Natural killer cell treated with Interleukin-12 subunit alpha and Interleukin-12 subunit beta and Interleukin-15 and Interleukin-18, amount 100 ng/mL, for 72 hours (primary cell): ENCODE measurements at regions not wholly inside any gene's neighbourhood (a gene's known extent, or its start where the extent isn't known, plus 50 kb on each side); places are given as distances from the start of the nearest gene placed in this dataset.

Experiments
- ATAC-seq, 2 donors: fragments of 150-1000 bp; cut with Tn5 transposase in 1 of 2; sonication (Bioruptor Pico), chemical (Tn5 transposase) in 1 of 2; 2 replicates each; pipeline ENCODE4 v1.10.0; 2021
- DNase-seq: peaks from one replicate; pipeline ENCODE4 v3.0.0; 2022; ENCODE audit warnings: low spot score
- H3K27ac Mint-ChIP-seq, 2 donors: 1 replicate in 1 of 2; 2 replicates in 1 of 2; pipeline ENCODE4 v1.8.0; 2022; ENCODE audit warnings: mixed read lengths in 2 of 2, mild to moderate bottlenecking in 1 of 2, moderate library complexity in 1 of 2
- H3K27me3 Mint-ChIP-seq, 2 donors: 1 replicate in 1 of 2; 2 replicates in 1 of 2; pipeline ENCODE4 v1.8.0; 2022; ENCODE audit warnings: mixed read lengths in 2 of 2
- H3K36me3 Mint-ChIP-seq: one replicate; pipeline ENCODE4 v1.8.0; 2022; ENCODE audit warnings: mixed read lengths
- H3K4me1 Mint-ChIP-seq, 2 donors: 1 replicate in 1 of 2; 2 replicates in 1 of 2; pipeline ENCODE4 v1.8.0; 2022; ENCODE audit warnings: low read depth in 2 of 2, mixed read lengths in 2 of 2, mild to moderate bottlenecking in 1 of 2
- H3K4me3 Mint-ChIP-seq: one replicate; pipeline ENCODE4 v1.8.0; 2022; ENCODE audit warnings: mixed read lengths
- H3K9me3 Mint-ChIP-seq: 2 replicates; pipeline ENCODE4 v1.8.0; 2022; ENCODE audit warnings: mixed read lengths

DNA sequence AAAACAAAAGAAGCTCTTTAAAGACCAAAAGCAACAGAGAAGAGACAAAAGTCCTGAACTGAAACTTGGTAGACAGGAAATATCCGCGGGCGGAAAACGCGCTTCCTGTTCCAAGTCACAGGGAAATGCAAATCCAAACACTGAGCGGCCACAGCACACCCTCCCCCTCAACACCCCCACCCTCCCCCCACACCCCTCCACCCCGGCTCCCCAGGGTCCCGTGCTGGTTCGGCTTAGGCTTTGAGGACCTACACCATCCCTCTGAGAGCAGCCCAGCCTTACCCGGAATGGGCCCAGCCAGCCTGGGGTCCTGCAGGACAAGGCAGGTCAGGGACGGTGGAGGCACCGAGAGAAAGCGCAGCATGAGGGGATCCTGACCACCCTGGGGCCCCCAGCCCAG, 160.4 kb downstream of the BRD1 start:
- H3K27ac Mint-ChIP-seq, result peak overlapping the region in 1 of 2 donors; percentile 83
- no peaks in the 10 kb centered on the region for H3K36me3 Mint-ChIP-seq
- no peaks in the 10 kb centered on the region for H3K9me3 Mint-ChIP-seq
- ATAC-seq, result peak in 1 of 2 donors; percentile 13
- no peak for DNase-seq
- H3K4me1 Mint-ChIP-seq, result peaks cover 24 to 25% of the 10 kb centered on the region in 2 donors
- peak overlapping the region; percentile 68 for H3K4me3 Mint-ChIP-seq
- H3K27me3 Mint-ChIP-seq, result peaks cover 10 to 11% of the 10 kb centered on the region in 2 donors

- Mint-ChIP-seq H3K27ac (peak overlapping the region; percentile 51 to 83), H3K4me3 (no peak overlapping the region), H3K9me3 (no peaks in the 10 kb centered on the region), H3K4me1 (peaks cover 19 to 21% of the 10 kb centered on the region in 2 donors), H3K27me3 (peaks cover 3 to 4% of the 10 kb centered on the region in 2 donors), H3K36me3 (no peaks in the 10 kb centered on the region)
- DNase-seq (no peak), ATAC-seq (no peak)
These were observed 161.4 kb downstream of the BRD1 start for GRCh38 chr22:49666146-49666809.

DNA sequence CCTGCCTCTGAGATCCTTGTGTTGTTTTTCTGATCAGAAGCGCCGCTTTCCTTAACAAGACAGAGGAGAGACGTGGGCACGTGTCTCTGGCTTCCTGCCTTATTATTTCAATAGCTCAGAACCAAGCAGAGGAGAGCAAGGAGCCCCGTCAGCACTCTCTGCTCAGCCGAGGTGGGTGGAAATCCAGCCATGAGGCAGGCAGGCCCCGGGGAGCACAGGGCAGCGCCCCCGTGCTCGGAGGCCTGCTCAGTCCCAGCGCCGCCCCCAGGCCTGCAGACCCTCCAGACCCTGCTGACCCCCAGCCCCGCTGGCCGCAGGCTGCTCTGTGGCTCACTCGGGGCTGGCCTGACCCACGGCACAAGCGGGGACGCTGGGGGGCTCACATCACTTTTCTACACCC, 162.8 kb downstream of the BRD1 start:
- H3K4me3 Mint-ChIP-seq, result no peak overlapping the region
- ATAC-seq (peak in 1 of 2 donors; percentile 8), DNase-seq (no peak)
- no peaks in the 10 kb centered on the region for H3K9me3 Mint-ChIP-seq
- no peak overlapping the region for H3K27ac Mint-ChIP-seq
- no peaks in the 10 kb centered on the region for H3K36me3 Mint-ChIP-seq
- peaks cover 15 to 17% of the 10 kb centered on the region in 2 donors for H3K4me1 Mint-ChIP-seq
- H3K27me3 Mint-ChIP-seq, result no peaks in the 10 kb centered on the region

GRCh38 chr22:49664371-49664881, 163.2 kb downstream of the BRD1 start:
- ATAC-seq (no peak), DNase-seq (no peak)
- no peak overlapping the region for H3K27ac Mint-ChIP-seq
- peaks cover 15 to 17% of the 10 kb centered on the region in 2 donors for H3K4me1 Mint-ChIP-seq
- H3K27me3 Mint-ChIP-seq, result no peaks in the 10 kb centered on the region
- no peaks in the 10 kb centered on the region for H3K36me3 Mint-ChIP-seq
- no peak overlapping the region for H3K4me3 Mint-ChIP-seq
- H3K9me3 Mint-ChIP-seq, result no peaks in the 10 kb centered on the region

DNA sequence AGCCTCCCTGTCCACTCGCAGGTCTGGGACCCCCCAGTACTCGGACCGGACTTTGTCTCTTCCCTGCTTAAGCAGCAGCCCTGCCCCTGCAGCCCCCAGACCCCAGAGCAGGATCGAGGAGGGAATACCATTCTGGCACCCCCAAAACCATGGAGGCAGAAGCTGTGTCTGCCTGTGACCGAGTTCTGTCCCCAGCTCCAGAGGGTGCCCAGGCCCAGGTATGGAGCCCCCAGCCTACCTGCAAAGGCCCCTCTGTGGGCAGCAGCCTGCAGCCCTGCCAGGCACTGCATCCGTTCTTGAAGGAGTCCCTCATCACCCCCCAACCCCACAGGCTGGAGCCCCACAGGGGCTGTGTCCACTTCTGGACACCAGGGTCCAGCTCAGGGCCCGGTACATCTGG, 163.8 kb downstream of the BRD1 start:
- Mint-ChIP-seq H3K9me3 (no peaks in the 10 kb centered on the region), H3K27me3 (no peaks in the 10 kb centered on the region), H3K36me3 (no peaks in the 10 kb centered on the region), H3K4me1 (peaks cover 12 to 13% of the 10 kb centered on the region in 2 donors), H3K4me3 (no peak overlapping the region), H3K27ac (no peak overlapping the region)
- ATAC-seq (no peak), DNase-seq (no peak)

DNA sequence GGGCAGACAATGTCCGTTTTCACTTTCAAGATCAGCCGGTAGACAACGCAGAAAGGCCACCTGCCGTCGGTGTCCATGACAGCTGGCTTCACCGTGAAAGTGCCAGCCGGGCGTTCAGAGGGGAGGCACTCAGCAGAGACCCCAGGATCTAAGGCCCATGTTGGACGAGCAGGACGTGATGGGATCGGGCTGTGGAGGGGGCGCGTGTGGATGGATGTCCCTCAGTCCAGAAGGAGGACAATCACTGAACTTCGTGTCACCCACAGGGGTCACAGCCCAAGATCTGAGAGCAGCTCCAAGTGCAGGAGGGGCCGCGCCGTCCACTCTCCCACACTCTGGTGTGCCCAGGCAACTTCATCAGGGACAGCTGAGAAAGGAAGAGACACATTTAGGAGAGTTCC, 164.4 kb downstream of the BRD1 start:
- no peak for ATAC-seq

GRCh38 chr22:49662681-49663080, 165.0 kb downstream of the BRD1 start:
- no peak for DNase-seq
- H3K27me3 Mint-ChIP-seq, result no peaks in the 10 kb centered on the region

More for the DNA sequence above, 164.4 kb downstream of the BRD1 start:
- no peaks in the 10 kb centered on the region for H3K36me3 Mint-ChIP-seq
- no peak overlapping the region for H3K4me3 Mint-ChIP-seq
- H3K4me1 Mint-ChIP-seq, result peaks cover 11 to 13% of the 10 kb centered on the region in 2 donors
- no peak overlapping the region for H3K27ac Mint-ChIP-seq
- H3K27me3 Mint-ChIP-seq, result no peaks in the 10 kb centered on the region
- no peaks in the 10 kb centered on the region for H3K9me3 Mint-ChIP-seq
- DNase-seq, result no peak

DNA sequence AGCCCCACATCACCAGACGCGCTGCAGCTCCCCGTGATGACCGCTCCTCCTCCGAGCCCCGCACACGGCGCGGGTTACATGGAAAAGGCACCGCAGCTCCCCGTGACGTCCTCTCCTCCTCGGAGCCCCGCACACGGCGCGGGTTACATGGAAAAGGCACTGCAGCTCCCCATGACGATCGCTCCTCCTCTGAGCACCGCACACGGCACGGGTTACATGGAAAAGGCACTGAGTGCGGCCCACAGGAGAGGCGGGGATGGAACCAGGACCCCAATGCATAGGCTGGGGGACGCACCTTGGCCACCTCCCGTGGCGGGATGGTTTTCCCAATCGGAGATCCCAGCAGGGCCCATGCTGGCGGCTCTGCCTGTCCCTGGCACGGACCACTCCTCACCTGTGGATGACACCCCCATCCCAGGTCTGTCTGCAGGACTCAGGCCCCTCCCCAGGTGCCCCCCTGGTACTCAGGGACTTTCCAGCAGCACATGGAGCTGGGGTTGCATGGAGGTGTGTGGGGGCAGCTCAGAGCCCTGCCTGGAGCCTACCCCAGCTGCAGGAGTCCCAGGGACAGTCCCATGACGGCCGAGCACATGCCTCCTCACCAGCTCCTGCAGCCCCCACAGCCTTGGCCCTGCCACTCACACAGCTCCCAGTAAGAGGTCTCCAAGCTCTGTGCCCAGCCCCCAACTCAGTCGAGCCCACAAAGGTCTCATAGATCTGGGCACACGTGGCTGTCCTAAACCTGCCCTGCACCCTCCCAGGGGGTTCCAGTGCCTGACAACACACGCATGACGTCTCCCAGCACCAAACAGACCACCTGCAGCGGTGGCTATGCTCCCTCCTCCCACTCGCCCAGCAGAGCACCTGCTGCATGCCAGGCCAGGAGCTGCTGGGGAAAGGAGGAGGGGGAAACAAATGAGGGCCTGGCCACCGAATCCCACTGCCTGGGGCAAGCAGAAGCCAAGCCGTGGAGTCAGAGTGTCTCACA, 166.6 kb downstream of the BRD1 start:
- H3K4me1 Mint-ChIP-seq, result peaks cover 17% of the 10 kb centered on the region in 2 donors
- H3K27me3 Mint-ChIP-seq, result no peaks in the 10 kb centered on the region
- DNase-seq (peak; percentile 59), ATAC-seq (no peak)
- peaks cover 5% of the 10 kb centered on the region for H3K36me3 Mint-ChIP-seq
- no peaks in the 10 kb centered on the region for H3K9me3 Mint-ChIP-seq
- H3K4me3 Mint-ChIP-seq, result no peak overlapping the region
- no peak overlapping the region for H3K27ac Mint-ChIP-seq

More at GRCh38 chr22:49662681-49663080, 165.0 kb downstream of the BRD1 start:
- Mint-ChIP-seq H3K9me3 (no peaks in the 10 kb centered on the region), H3K27ac (no peak overlapping the region), H3K4me3 (no peak overlapping the region), H3K4me1 (peaks cover 16 to 17% of the 10 kb centered on the region in 2 donors), H3K36me3 (no peaks in the 10 kb centered on the region)
- ATAC-seq, result no peak

- no peak for ATAC-seq
- Mint-ChIP-seq H3K27ac (no peak overlapping the region), H3K4me3 (no peak overlapping the region), H3K9me3 (no peaks in the 10 kb centered on the region), H3K36me3 (peaks cover 5% of the 10 kb centered on the region), H3K4me1 (peaks cover 16 to 22% of the 10 kb centered on the region in 2 donors), H3K27me3 (no peaks in the 10 kb centered on the region)
- DNase-seq, result no peak
These were observed 167.4 kb downstream of the BRD1 start for GRCh38 chr22:49660321-49660720.

DNA sequence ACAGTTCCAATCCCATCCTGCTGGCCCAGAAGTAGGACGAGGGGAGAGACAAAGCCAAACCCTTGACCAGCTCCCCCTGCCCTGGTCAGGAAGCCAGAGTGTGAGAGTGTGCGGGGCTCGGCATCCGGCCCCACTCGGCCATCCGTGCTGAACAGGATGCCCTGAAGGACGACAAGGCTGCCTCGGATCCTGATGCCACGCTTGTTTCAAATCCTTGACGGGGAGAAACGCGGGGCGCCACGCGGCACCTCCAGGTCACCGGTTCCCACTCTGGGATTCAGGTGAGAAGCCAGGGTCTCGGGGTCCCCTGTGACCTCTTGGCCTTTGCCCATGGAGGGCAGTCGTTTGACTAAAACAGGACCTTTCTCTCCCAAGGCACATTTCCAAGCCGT, 167.8 kb downstream of the BRD1 start:
- H3K4me1 Mint-ChIP-seq, result peaks cover 15 to 23% of the 10 kb centered on the region in 2 donors
- DNase-seq (peak; percentile 58), ATAC-seq (no peak)
- no peaks in the 10 kb centered on the region for H3K27me3 Mint-ChIP-seq
- H3K36me3 Mint-ChIP-seq, result peaks cover 5% of the 10 kb centered on the region
- H3K4me3 Mint-ChIP-seq, result no peak overlapping the region
- no peaks in the 10 kb centered on the region for H3K9me3 Mint-ChIP-seq
- H3K27ac Mint-ChIP-seq, result no peak overlapping the region

DNA sequence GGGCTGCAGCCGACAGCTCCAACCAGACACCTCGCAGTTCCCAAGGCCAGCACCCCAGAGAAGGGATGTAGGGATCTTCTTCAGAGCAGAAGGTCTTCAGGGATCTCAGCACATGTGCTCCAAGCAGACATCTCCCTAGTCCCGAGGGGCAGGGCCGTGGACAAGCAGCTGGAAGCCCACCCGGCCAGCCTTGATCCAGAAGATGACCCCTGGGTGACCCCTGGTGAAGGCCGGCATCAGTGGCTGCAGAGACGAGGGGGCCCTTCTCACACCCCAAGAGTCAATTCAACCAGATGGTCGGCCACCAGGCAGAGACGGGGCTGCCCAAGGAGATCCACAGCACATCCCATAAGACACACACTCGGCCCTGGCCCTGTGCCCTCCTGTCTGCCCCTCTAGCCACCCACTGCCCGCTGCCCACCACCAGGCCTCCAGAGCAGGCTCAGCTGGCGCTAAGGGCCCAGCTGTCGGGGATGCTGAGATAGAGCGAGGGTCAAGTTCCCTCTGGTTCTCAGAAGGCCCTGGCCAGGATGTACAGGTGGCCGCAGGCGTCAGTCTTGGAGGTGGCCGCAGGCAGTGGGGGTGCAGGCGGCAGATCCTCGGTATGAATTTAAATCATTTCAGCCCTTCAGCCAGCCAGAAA, 168.3 kb downstream of the BRD1 start:
- Mint-ChIP-seq H3K27me3 (no peaks in the 10 kb centered on the region), H3K9me3 (no peaks in the 10 kb centered on the region), H3K36me3 (peaks cover 9% of the 10 kb centered on the region), H3K4me3 (no peak overlapping the region), H3K4me1 (peaks cover 15 to 27% of the 10 kb centered on the region in 2 donors), H3K27ac (no peak overlapping the region)
- DNase-seq, result no peak
- no peak for ATAC-seq

DNA sequence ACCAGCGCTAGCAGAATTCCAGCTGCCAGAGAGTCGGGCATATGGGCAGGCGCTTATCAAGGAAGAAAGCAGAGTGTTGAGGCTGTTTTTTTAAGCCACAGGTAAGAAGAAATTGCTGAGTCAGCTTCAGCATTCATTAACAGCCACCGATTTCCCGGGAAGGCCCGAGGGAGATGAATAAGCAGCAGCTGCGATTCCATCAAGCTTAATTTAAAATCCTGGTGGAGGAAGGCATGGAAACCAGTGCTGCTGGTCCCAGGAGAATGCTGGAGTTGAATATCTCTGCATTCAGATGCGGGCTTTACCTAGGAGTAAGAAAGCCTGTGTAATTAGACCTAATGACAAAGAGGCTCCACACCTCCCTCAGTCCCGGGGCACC, 168.8 kb downstream of the BRD1 start:
- Mint-ChIP-seq H3K4me1 (peaks cover 17 to 30% of the 10 kb centered on the region in 2 donors), H3K27me3 (no peaks in the 10 kb centered on the region), H3K9me3 (no peaks in the 10 kb centered on the region), H3K4me3 (no peak overlapping the region), H3K27ac (peak overlapping the region; percentile 81 to 86), H3K36me3 (peaks cover 9% of the 10 kb centered on the region)
- ATAC-seq, result no peak
- DNase-seq, result no peak

DNA sequence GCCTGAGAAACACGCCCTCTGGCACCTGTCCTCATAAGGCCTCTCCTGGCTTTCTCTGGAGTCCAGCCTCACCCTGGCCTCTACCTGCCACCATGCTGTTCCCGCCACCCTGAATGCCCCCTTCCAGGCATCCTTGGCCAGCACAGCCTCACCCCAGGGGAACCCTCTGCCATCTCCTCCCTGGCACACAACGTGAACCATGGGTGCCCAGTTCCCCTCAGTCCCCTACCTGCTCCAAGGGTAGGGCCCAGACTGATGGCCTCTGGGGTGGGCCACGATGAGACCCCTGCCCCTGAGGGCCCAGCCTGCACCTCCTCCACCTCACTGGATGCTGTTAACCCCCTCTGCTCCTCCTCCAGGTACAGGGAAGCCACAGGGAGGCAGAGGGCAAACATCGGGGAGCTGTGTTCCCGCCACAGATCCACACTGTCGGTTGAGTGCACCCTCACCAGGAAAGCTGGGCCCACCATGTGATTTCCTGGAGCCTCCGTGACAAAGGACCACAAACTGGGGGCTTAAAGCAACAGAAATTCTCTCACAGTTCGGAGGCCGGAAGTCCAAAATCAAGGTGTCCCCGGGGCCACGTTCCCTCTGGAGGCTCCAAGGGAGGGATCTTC, 169.6 kb downstream of the BRD1 start:
- peak overlapping the region; percentile 99 for H3K4me3 Mint-ChIP-seq
- peaks cover 9% of the 10 kb centered on the region for H3K36me3 Mint-ChIP-seq
- peak; percentile 55 for DNase-seq
- H3K27me3 Mint-ChIP-seq, result no peaks in the 10 kb centered on the region
- H3K9me3 Mint-ChIP-seq, result no peaks in the 10 kb centered on the region
- peaks cover 17 to 31% of the 10 kb centered on the region in 2 donors for H3K4me1 Mint-ChIP-seq
- H3K27ac Mint-ChIP-seq, result peak overlapping the region; percentile 81 to 86
- ATAC-seq, result no peak
